GM12878 (cell line): ENCODE measurements at regions not wholly inside any gene's neighbourhood (a gene's known extent, or its start where the extent isn't known, plus 50 kb on each side); places are given as distances from the start of the nearest gene placed in this dataset.

ENCODE experiments used
- ATAC-seq: fragments of 200-7000 bp; cut with Tn5 transposase; 3 replicates; pipeline ENCODE4 v1.9.1; 2020; ENCODE audit warnings: mild to moderate bottlenecking, moderate library complexity
- BruUV-seq: library from RNA; stranded (reverse); fragments of 400-500 nt; replicated peaks from 2 replicates; lab custom pipeline; 2021; lab: Mats Ljungman, UMichigan
- CTCF ChIA-PET: fragments of 300-600 bp; sonication (Branson Sonifier 250); formaldehyde crosslinking; extraction: SDS; loops from one replicate; lab custom pipeline; 2021; ENCODE audit warnings: inconsistent platforms; lab: Yijun Ruan, JAX
- POLR2A ChIA-PET: fragments of 350-600 bp; formaldehyde crosslinking; extraction: SDS; loops from one replicate; lab custom pipeline; 2021; ENCODE audit warnings: inconsistent platforms; lab: Charles Lee
- RAD21 ChIA-PET: fragments of 300-600 bp; sonication (Branson Sonifier 250); formaldehyde crosslinking; loops from one replicate; lab custom pipeline; 2023; ENCODE audit warnings: antibody characterized with exemption; ENCODE audit not compliant: unreplicated experiment; lab: Charles Lee
- SMC1A ChIA-PET: fragments of 300-600 bp; sonication (Branson Sonifier 250); formaldehyde crosslinking; loops from one replicate; lab custom pipeline; 2023; ENCODE audit not compliant: unreplicated experiment, uncharacterized antibody; lab: Charles Lee
- DNase-seq: peaks from one replicate; pipeline ENCODE4 v3.0.0-alpha.2; 2011; ENCODE audit warnings: low read depth, low spot score
- FAIRE-seq: peaks from 3 replicates; lab custom pipeline; 2011; peaks lifted over from hg19 to GRCh38; lab: Jason Lieb, UNC
- H2AFZ ChIP-seq: 2 replicates; pipeline ENCODE4 v1.6.0; 2011; ENCODE audit warnings: low read depth, low read length, control low read depth; ENCODE audit not compliant: control insufficient read depth
- H3K27ac ChIP-seq: 2 replicates; pipeline ENCODE4 v1.5.1; 2011; ENCODE audit warnings: control low read depth; ENCODE audit not compliant: control insufficient read depth, insufficient read depth
- H3K27me3 ChIP-seq, 2 experiments: replicated peaks in 1 of 2; 2 replicates each; pipeline versions ENCODE4 v1.6.0 to v1.6.1; 2011; ENCODE audit warnings: low read length in 1 of 2; ENCODE audit not compliant: control insufficient read depth in 2 of 2, insufficient read depth in 2 of 2
- H3K36me3 ChIP-seq, 2 experiments: 2 replicates each; pipeline ENCODE4 v1.5.1; 2011; ENCODE audit warnings: low read length in 1 of 2; ENCODE audit not compliant: control insufficient read depth in 2 of 2, insufficient read depth in 2 of 2
- H3K4me1 ChIP-seq: 2 replicates; pipeline ENCODE4 v1.6.1; 2011; ENCODE audit warnings: mild to moderate bottlenecking, low read length, moderate library complexity, mixed read lengths; ENCODE audit not compliant: control insufficient read depth, insufficient read depth
- H3K4me2 ChIP-seq: 2 replicates; pipeline ENCODE4 v1.6.0; 2011; ENCODE audit warnings: control low read depth; ENCODE audit not compliant: control insufficient read depth, insufficient read depth
- H3K4me3 ChIP-seq: fragments of 200-600 bp; sonication (generic); 2 replicates; pipeline ENCODE4 v1.5.1; 2016
- H3K79me2 ChIP-seq: 2 replicates; pipeline ENCODE4 v1.6.0; 2011; ENCODE audit warnings: low read length; ENCODE audit not compliant: control insufficient read depth, insufficient read depth
- H3K9ac ChIP-seq: 2 replicates; pipeline ENCODE4 v1.8.0; 2011; ENCODE audit warnings: low read length, control low read depth, mixed read lengths; ENCODE audit not compliant: control insufficient read depth, insufficient read depth
- H3K9me3 ChIP-seq: replicated peaks from 3 replicates; pipeline ENCODE4 v1.5.1; 2011; ENCODE audit warnings: mild to moderate bottlenecking, low read length; ENCODE audit not compliant: control insufficient read depth, insufficient read depth
- H4K20me1 ChIP-seq: 2 replicates; pipeline ENCODE4 v1.6.0; 2011; ENCODE audit not compliant: control insufficient read depth, insufficient read depth
- BCL11A ChIP-seq: IDR thresholded peaks from 2 replicates; pipeline ENCODE4 v1.6.1; 2011; ENCODE audit warnings: low read depth, low read length
- BMI1 ChIP-seq: fragments of 450-650 bp; IDR thresholded peaks from 2 replicates; pipeline ENCODE4 v1.6.1; 2016; ENCODE audit warnings: mild to moderate bottlenecking, moderate library complexity, borderline replicate concordance
- CREM ChIP-seq: IDR thresholded peaks from 2 replicates; pipeline ENCODE4 v1.6.1; 2014; ENCODE audit warnings: antibody characterized with exemption, low read depth
- EGR1 ChIP-seq, 2 experiments: IDR thresholded peaks; 1 replicate in 1 of 2; 2 replicates in 1 of 2; pipeline ENCODE4 v1.6.1; 2011 to 2012; ENCODE audit warnings: low read depth in 2 of 2, low read length in 2 of 2, borderline replicate concordance in 1 of 2, mild to moderate bottlenecking in 1 of 2, moderate library complexity in 1 of 2
- FOXK2 ChIP-seq: fragments of 450-650 bp; IDR thresholded peaks from 2 replicates; pipeline ENCODE4 v1.6.1; 2017; ENCODE audit warnings: mild to moderate bottlenecking, moderate library complexity
- IKZF1 ChIP-seq: fragments of 450-650 bp; conservative IDR thresholded peaks from 2 replicates; pipeline ENCODE4 v1.6.1; 2017; ENCODE audit warnings: antibody characterized with exemption, mild to moderate bottlenecking
- IRF4 ChIP-seq: IDR thresholded peaks from 2 replicates; pipeline ENCODE4 v1.6.1; 2011; ENCODE audit warnings: low read depth, low read length
- MAX ChIP-seq: IDR thresholded peaks from 2 replicates; pipeline ENCODE4 v1.6.1; 2012; ENCODE audit warnings: low read depth, low read length, improper control_type of control experiment
- MLLT1 ChIP-seq: fragments of 450-650 bp; IDR thresholded peaks from 2 replicates; pipeline ENCODE4 v1.6.1; 2016; ENCODE audit warnings: mild to moderate bottlenecking
- PAX5 ChIP-seq: IDR thresholded peaks from 2 replicates; pipeline ENCODE4 v1.6.1; 2011; ENCODE audit warnings: low read depth, low read length, borderline replicate concordance
- POU2F2 ChIP-seq: IDR thresholded peaks from 3 replicates; pipeline ENCODE4 v1.6.1; 2011; ENCODE audit warnings: low read depth, mild to moderate bottlenecking, low read length, borderline replicate concordance
- ZNF274 ChIP-seq: IDR thresholded peaks from one replicate; pipeline ENCODE4 v1.8.0; 2011; ENCODE audit not compliant: insufficient read length, insufficient read depth
- WGBS: methylation state at CpG from one replicate; pipeline ENCODE4 v1.1.6; 2016; ENCODE audit warnings: low lambda C conversion rate; ENCODE audit not compliant: insufficient replicate concordance, insufficient coverage; ENCODE audit errors: missing lambda C conversion rate; 5-methylcytosine and 5-hydroxymethylcytosine counted together
- in situ Hi-C: fragments of 300-500 bp; cut with MboI; formaldehyde crosslinking; loops from 9 replicates; pipeline ENCODE4 v1.14.3; 2018; ENCODE audit warnings: mixed read lengths
- intact Hi-C: fragments of 100-400 bp; cut with micrococcal nuclease; formaldehyde crosslinking; loops from one replicate; pipeline ENCODE4 v1.14.2; 2022; ENCODE audit not compliant: unreplicated experiment
- TF ChIP-seq, protein P1 (sequence below): fragments of 450-650 bp; formaldehyde crosslinking; IDR thresholded peaks from 2 replicates; pipeline ENCODE4 v1.4.0; 2022; ENCODE audit warnings: mild to moderate bottlenecking, moderate library complexity

DNA sequence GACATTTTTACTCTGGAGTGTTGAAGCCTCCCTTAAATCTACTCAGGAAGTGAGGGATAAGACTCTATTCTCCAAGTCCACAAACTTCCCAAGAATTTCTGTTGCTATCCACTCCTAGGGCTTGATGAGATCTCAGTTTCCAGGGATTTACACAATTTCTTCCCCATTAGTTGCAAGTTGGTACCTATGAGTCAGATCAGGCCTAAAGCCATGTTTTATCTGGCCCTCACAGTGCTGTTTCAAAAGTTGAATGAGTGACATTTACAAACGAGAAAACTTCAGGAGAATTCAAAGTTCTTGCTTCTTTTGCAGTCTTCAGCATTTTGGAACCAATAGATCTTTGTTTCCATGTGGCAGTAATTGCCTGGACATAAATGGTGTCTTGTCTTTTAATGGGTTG is 156.4 kb upstream of the SYT10 start:
- in situ Hi-C loops (no loop called here), intact Hi-C loops (no loop called here)
- no peaks in the 10 kb centered on the region for H4K20me1 ChIP-seq
- ChIA-PET POLR2A (no interaction called here), RAD21 (interaction anchor here (1.2 kb wide), 1 partner anchor 14 kb away, joined by 3 read pairs; no protein-coding TSS in a partner anchor), CTCF (no interaction called here), SMC1A (interaction anchor here (0.9 kb wide), 1 partner anchor 10 kb away, joined by 5 read pairs; no protein-coding TSS in a partner anchor)
- WGBS, result 0% methylated on average over 1 of the region's 1 CpG
- no peak overlapping the region for H3K4me2 ChIP-seq
- ATAC-seq, result no peak
- H3K27ac ChIP-seq, result no peak overlapping the region
- no peaks in the 10 kb centered on the region for H3K79me2 ChIP-seq
- no TSS peak for BruUV-seq
- H3K4me1 ChIP-seq, result no peaks in the 10 kb centered on the region
- H2AFZ ChIP-seq, result no peak overlapping the region
- FAIRE-seq, result no peak
- no peak overlapping the region for H3K9ac ChIP-seq
- DNase-seq, result no peak
- H3K9me3 ChIP-seq, result no peaks in the 10 kb centered on the region
- no peaks in the 10 kb centered on the region for H3K36me3 ChIP-seq
- no peak overlapping the region for H3K4me3 ChIP-seq
- TF ChIP-seq CREM (no peak), FOXK2 (no peak), IRF4 (no peak)
- no peaks in the 10 kb centered on the region for H3K27me3 ChIP-seq

DNA sequence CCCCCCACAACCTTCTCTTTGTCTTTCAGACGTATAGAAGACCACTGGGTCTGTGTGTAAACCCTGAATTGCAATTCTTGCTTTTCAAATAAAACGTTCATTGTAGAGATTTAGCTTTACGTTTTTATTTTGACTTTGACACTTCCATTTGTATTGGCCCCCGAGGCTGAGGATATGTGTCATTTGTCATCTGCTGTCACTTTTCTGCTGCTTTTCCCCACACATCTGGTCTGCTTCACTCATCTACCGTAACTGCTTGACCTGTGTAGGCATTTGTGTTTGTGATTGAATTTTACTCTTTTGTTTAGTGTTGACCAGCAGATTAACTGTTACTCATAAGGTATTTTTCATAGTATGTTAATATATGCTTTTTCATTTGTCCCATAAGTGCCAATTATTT is 157.2 kb upstream of the SYT10 start:
- CTCF ChIA-PET, result interaction anchor here (1.6 kb wide), 1 partner anchor 9 kb away, joined by 4 read pairs; no protein-coding TSS in a partner anchor
- ATAC-seq (no peak), DNase-seq (no peak), FAIRE-seq (no peak)
- intact Hi-C loops (no loop called here), in situ Hi-C loops (no loop called here)
- H3K27ac ChIP-seq, result no peak overlapping the region
- RAD21 ChIA-PET, result interaction anchor here (1.2 kb wide), 1 partner anchor 13 kb away, joined by 3 read pairs; no protein-coding TSS in a partner anchor
- 13% methylated on average over 5 of the region's 5 CpGs for WGBS
- H3K79me2 ChIP-seq, result no peaks in the 10 kb centered on the region
- H2AFZ ChIP-seq, result no peak overlapping the region
- no peaks in the 10 kb centered on the region for H4K20me1 ChIP-seq
- no peaks in the 10 kb centered on the region for H3K27me3 ChIP-seq
- SMC1A ChIA-PET, result interaction anchor here (0.9 kb wide), 1 partner anchor 9 kb away, joined by 5 read pairs; no protein-coding TSS in a partner anchor
- BruUV-seq, result no TSS peak
- H3K4me1 ChIP-seq, result no peaks in the 10 kb centered on the region
- no peaks in the 10 kb centered on the region for H3K9me3 ChIP-seq
- no peak overlapping the region for H3K4me3 ChIP-seq
- no peaks in the 10 kb centered on the region for H3K36me3 ChIP-seq
- H3K9ac ChIP-seq, result no peak overlapping the region
- no peak overlapping the region for H3K4me2 ChIP-seq
- POLR2A ChIA-PET, result no interaction called here
- TF ChIP-seq BMI1 (no peak), MAX (no peak), BCL11A (no peak), PAX5 (no peak), MLLT1 (no peak), IKZF1 (no peak), EGR1 (IDR thresholded peaks at IDR 0.05; ENCODE audit: borderline replicate concordance in 1 of 2, low read depth in 2 of 2, low read length in 2 of 2) (no peak), POU2F2 (no peak), ZNF274 (no peak)
- TF ChIP-seq, protein P1, sequence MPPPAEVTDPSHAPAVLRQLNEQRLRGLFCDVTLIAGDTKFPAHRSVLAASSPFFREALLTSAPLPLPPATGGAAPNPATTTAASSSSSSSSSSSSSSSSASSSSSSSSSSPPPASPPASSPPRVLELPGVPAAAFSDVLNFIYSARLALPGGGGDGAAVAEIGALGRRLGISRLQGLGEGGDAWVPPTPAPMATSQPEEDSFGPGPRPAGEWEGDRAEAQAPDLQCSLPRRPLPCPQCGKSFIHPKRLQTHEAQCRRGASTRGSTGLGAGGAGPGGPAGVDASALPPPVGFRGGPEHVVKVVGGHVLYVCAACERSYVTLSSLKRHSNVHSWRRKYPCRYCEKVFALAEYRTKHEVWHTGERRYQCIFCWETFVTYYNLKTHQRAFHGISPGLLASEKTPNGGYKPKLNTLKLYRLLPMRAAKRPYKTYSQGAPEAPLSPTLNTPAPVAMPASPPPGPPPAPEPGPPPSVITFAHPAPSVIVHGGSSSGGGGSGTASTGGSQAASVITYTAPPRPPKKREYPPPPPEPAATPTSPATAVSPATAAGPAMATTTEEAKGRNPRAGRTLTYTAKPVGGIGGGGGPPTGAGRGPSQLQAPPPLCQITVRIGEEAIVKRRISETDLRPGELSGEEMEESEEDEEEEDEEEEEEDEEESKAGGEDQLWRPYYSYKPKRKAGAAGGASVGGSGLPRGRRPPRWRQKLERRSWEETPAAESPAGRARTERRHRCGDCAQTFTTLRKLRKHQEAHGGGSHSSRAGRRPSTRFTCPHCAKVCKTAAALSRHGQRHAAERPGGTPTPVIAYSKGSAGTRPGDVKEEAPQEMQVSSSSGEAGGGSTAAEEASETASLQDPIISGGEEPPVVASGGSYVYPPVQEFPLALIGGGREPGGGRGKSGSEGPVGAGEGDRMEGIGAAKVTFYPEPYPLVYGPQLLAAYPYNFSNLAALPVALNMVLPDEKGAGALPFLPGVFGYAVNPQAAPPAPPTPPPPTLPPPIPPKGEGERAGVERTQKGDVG (CRISPR knock-in tag), result no peak
